GM13977 (cell line): ENCODE measurements at regions not wholly inside any gene's neighbourhood (a gene's known extent, or its start where the extent isn't known, plus 50 kb on each side); places are given as distances from the start of the nearest gene placed in this dataset.

Experiments
- DNase-seq: peaks from one replicate; pipeline ENCODE4 v3.0.0; 2012; ENCODE audit warnings: low spot score
- in situ Hi-C: fragments of 300-500 bp; cut with MboI; formaldehyde crosslinking; loops from one replicate; pipeline ENCODE4 v1.12.0; 2022; ENCODE audit warnings: low sequenced_read_pairs, low pct_unique_long_range_greater_than_20kb, mixed read lengths, inconsistent platforms; ENCODE audit not compliant: unreplicated experiment
- TF ChIP-seq, protein P1 (sequence below): IDR thresholded peaks from 2 replicates; pipeline ENCODE4 v1.5.1; 2012; ENCODE audit warnings: mild to moderate bottlenecking, control low read depth; ENCODE audit not compliant: insufficient read depth; ENCODE audit errors: extremely low read depth, missing control alignments

DNA sequence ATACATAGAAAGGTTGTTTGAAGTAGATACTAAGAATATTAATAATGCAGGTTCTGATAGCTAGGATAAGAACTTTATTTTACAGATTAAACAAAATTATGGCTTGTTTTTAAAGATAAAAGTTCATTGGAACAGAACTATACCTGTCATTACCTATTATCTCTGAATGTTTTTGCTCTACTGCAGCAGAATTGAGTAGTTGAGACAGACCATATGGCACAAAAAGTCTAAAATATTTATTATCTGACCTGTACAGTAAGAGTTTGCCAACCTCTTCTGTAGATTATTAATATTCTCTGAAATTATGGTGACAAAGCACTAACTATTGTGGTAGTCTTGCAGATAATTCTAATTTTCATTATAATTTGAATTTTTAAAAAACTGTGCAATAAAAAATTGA, 829.1 kb upstream of the MGAT4C start:
- no peak for DNase-seq
- TF ChIP-seq, protein P1, sequence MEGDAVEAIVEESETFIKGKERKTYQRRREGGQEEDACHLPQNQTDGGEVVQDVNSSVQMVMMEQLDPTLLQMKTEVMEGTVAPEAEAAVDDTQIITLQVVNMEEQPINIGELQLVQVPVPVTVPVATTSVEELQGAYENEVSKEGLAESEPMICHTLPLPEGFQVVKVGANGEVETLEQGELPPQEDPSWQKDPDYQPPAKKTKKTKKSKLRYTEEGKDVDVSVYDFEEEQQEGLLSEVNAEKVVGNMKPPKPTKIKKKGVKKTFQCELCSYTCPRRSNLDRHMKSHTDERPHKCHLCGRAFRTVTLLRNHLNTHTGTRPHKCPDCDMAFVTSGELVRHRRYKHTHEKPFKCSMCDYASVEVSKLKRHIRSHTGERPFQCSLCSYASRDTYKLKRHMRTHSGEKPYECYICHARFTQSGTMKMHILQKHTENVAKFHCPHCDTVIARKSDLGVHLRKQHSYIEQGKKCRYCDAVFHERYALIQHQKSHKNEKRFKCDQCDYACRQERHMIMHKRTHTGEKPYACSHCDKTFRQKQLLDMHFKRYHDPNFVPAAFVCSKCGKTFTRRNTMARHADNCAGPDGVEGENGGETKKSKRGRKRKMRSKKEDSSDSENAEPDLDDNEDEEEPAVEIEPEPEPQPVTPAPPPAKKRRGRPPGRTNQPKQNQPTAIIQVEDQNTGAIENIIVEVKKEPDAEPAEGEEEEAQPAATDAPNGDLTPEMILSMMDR = no peak
- in situ Hi-C loops = no loop called here

DNA sequence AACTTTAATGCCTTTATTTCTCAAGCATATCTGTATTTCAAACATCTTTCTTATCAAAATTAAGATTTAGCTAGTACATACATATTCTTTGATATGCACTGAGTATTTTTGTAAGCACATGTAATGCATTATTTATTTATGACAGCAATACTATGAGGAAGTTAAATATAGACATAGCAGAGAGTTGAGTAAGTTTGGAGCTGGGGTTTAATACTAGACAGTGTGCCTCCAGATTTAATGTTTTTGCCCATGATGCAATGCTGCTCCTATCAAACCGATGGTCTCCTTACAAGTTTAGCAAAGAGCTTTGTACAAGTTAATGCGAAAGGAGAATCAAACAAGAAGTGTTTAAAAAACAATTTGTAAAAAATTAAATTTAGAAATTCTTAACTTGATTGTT, 826.6 kb upstream of the MGAT4C start:
- in situ Hi-C loops = no loop called here
- TF ChIP-seq, protein P1 = no peak
- DNase-seq = no peak

DNA sequence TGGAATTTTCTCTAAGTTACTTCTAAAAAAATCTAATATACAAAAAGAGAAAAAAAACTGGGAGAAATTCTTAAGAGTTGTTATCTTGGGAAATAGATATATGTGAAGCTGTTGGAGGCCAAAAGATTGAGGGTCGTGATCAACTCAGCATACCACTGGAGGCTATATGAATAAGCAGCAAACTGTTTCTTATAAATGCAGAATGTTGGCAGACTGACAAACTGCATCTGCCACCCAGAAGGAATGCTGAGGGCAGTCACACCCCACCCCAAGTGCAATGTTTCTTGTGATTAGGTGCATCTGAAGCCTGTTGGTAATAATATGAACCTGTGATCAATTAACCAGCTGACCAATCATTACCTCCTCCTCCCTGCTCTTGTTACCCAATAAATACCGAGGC, 818.6 kb upstream of the MGAT4C start:
- in situ Hi-C loops = no loop called here
- DNase-seq = no peak
- TF ChIP-seq, protein P1 = no peak

DNA sequence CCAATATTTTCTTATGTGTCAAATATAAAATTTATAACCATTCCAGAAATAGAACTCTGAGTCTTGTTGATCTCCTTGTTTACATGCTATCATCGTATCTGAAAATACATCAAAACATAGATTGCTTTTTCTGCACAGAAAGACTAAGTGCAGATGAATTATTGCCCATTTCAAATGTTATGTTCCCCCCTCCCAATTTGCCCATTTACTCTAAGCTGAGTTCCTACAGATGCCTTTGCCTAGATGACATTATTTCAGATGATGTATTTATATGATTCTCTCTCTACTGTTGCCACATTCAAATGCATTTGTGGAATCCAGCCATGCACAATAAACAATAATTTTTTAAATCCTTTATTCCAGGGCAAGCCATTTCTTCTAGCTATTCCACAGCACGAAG, 810.1 kb upstream of the MGAT4C start:
- no peak for DNase-seq
- in situ Hi-C loops = no loop called here
- TF ChIP-seq, protein P1 = no peak

DNA sequence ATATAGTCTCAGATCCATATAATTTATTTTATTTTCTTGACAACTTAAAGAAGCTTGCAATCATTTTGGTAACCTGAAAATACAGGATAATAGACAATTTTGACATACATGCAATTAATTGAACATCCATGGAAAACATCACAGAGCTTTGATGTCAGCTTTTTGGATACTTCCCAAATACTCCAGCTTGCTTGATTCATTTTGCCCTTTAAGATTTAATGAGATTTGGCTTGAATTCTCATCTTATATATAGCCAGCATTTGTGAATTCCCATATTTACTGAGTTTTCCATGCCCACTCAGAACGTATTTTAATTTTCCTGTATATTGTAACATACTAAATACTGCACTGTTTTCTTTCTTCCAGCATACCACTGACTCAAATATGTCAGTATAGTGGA, 803.0 kb upstream of the MGAT4C start:
- TF ChIP-seq, protein P1 = no peak
- no peak for DNase-seq
- in situ Hi-C loops = no loop called here

DNA sequence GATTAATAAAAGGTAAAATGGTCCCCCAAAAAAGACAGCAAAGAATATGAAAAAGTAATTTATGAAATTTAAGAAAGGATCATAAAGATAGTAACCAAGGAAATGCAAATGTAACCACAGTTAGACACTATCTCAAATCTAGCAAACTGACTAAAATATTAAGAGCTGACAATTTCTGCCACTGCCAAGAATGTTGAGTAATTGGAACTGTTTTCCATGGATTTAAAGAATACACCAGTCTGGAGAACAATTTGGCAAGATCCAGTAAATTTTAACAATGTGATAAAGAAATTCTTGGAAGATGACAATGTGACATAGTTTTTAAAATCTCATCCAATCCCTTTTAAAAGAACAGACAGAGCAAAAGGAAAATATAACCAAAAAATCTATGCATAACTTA, 798.0 kb upstream of the MGAT4C start:
- in situ Hi-C loops = no loop called here
- DNase-seq = no peak
- TF ChIP-seq, protein P1 = no peak

DNA sequence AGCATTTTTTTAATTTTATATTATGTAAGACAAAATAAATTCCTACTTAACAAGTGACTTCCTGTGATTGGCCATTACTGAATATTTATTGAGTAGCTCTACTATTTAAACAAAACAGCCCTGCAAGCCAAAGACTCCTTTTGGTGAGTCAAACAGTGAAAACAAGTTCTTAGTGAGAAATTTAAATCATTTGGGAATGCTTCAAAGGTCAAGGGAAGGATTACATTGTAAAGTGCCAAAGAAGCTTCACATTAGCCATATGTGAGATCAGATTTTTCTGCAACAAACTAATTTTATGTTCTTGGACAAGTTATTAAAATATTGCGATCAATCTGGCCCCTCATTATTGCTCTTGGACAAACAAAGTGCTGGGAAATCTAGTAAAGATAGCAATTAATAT, 795.4 kb upstream of the MGAT4C start:
- TF ChIP-seq, protein P1 = no peak
- in situ Hi-C loops = no loop called here
- no peak for DNase-seq
